ENCODE measurements at regions not wholly inside any gene's neighbourhood (a gene's known extent, or its start where the extent isn't known, plus 50 kb on each side); places are given as distances from the start of the nearest gene placed in this dataset.

GRCh38 chr22:22789922-22790845 lies 97.4 kb upstream of the IGLL5 start:
- H3K56ac ChIP-seq (ENCODE audit: insufficient read length, low read depth, low read length): no peak overlapping the region
- no peak for DNase-seq
- no peaks in the 10 kb centered on the region for H3K79me2 ChIP-seq (ENCODE audit: insufficient read depth, low read length)
- no peak overlapping the region for H3K27ac ChIP-seq (ENCODE audit: insufficient read length, low read depth, low read length)
- no peak overlapping the region for H3T11ph ChIP-seq (ENCODE audit: low read length)
- Mint-ChIP-seq H3K4me3 (no peak overlapping the region), H3K36me3 (ENCODE audit: insufficient read depth in 1 of 3, low read depth in 3 of 3) (no peaks in the 10 kb centered on the region), H3K9me3 (no peaks in the 10 kb centered on the region), H3K27me3 (ENCODE audit: low read depth) (peaks cover 97% of the 10 kb centered on the region), H3K4me1 (0 out of 4 replicates have a peak, but pooled peaks cover 0 to 2% of the 10 kb centered on the region in 2 experiments), H3K27ac (no peak overlapping the region)
- no peak overlapping the region for H4K8ac ChIP-seq (replicated peaks; ENCODE audit: insufficient read length, low read depth, low read length)
- H3K23ac ChIP-seq (ENCODE audit: insufficient read length, low read depth, low read length): no peak overlapping the region
- no CpG with 5 or more reads among the region's 6 CpGs for WGBS (ENCODE audit: extremely low coverage, insufficient read length, low lambda C conversion rate)
- H3K14ac ChIP-seq (ENCODE audit: insufficient read depth, low read length): no peak overlapping the region
- no peak overlapping the region for H2AFZ ChIP-seq (ENCODE audit: low read length)
- no peaks in the 10 kb centered on the region for H3K79me1 ChIP-seq (ENCODE audit: insufficient read depth, low read depth, low read length, poor library complexity, severe bottlenecking)
- no peaks in the 10 kb centered on the region for H3K23me2 ChIP-seq (ENCODE audit: insufficient read length, low read depth, low read length, poor library complexity, severe bottlenecking)
- no peak overlapping the region for H2BK12ac ChIP-seq (ENCODE audit: insufficient read length, low read depth, low read length)
- H3K4ac ChIP-seq (ENCODE audit: low read depth, low read length): no peak overlapping the region
- H4K5ac ChIP-seq (ENCODE audit: insufficient read length, low read depth, low read length): no peak overlapping the region
- no peak overlapping the region for H2BK120ac ChIP-seq (ENCODE audit: low read depth, low read length, poor library complexity, severe bottlenecking)
- no peak overlapping the region for H2AK5ac ChIP-seq (ENCODE audit: insufficient read length, low read length)
- no peak overlapping the region for H2BK20ac ChIP-seq (ENCODE audit: low read depth, low read length, poor library complexity, severe bottlenecking)
- no peak overlapping the region for H3K4me2 ChIP-seq (ENCODE audit: insufficient read depth, insufficient read length, low read length)
- no peaks in the 10 kb centered on the region for H3K9me3 ChIP-seq (ENCODE audit: control insufficient read depth, low read depth, low read length)
- H3K4me1 ChIP-seq (ENCODE audit: insufficient read depth, low read length): no peaks in the 10 kb centered on the region
- H3K9ac ChIP-seq (ENCODE audit: extremely low read depth, insufficient read length, low read length): no peak overlapping the region
- no peak overlapping the region for H3K18ac ChIP-seq (ENCODE audit: insufficient read length, low read depth, low read length)
- H4K20me1 ChIP-seq (ENCODE audit: control insufficient read depth, insufficient read depth, insufficient read length): no peaks in the 10 kb centered on the region
- H3K27me3 ChIP-seq (ENCODE audit: insufficient read depth, low read length): peaks cover 6% of the 10 kb centered on the region; the same call in 1 of the 2 replicates
- H2BK5ac ChIP-seq (ENCODE audit: insufficient read length, low read length): no peak overlapping the region
- no peak overlapping the region for H4K91ac ChIP-seq (ENCODE audit: insufficient read length, low read depth, low read length)
- TF ChIP-seq CTCF (conservative IDR thresholded peaks at IDR 0.05): no peak
- no peak overlapping the region for H2BK15ac ChIP-seq (ENCODE audit: low read depth, low read length)
